Fibroblast of the aortic adventitia (primary cell): ENCODE measurements at regions not wholly inside any gene's neighbourhood (a gene's known extent, or its start where the extent isn't known, plus 50 kb on each side); places are given as distances from the start of the nearest gene placed in this dataset.

ENCODE experiments used
- DNase-seq: peaks from one replicate; pipeline ENCODE4 v3.0.0-alpha.2; 2010; ENCODE audit warnings: low read depth
- H3K4me3 ChIP-seq: 2 replicates; pipeline ENCODE4 v1.5.1; 2011; ENCODE audit warnings: low read depth, mild to moderate bottlenecking, control low read depth, low read length, moderate library complexity
- CTCF ChIP-seq: IDR thresholded peaks from 2 replicates; pipeline ENCODE4 v1.5.1; 2011; ENCODE audit warnings: mild to moderate bottlenecking, low read length, control low read depth, inconsistent platforms; ENCODE audit not compliant: insufficient read depth

DNA sequence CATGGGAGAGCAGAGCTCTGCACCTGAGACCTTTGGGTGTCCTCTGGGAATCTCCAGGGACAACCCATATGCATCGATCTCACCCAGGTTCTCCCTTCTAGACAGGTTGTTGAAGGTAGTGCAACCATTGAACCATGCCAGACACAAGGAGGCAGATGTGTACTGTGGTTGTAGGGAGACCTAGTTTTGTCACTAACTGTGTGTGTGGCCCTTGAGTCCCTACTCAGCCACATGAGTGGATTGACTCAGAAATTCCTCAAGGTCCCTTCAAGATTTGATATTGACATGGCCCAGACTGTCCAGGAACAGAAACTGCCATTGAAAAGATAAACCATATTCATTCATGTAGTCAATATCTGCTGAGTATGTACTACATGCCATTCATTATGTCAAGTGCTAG, 396.4 kb upstream of the CCL2 start:
- no peak for DNase-seq
- TF ChIP-seq CTCF, result no peak
- H3K4me3 ChIP-seq, result no peak overlapping the region

- TF ChIP-seq CTCF, result no peak
Measured at GRCh38 chr17:33862772-33863602, 392.1 kb upstream of the CCL2 start.

GRCh38 chr17:33864758-33865229, 390.3 kb upstream of the CCL2 start:
- TF ChIP-seq CTCF, result no peak
- no peak for DNase-seq
- no peak overlapping the region for H3K4me3 ChIP-seq

More at GRCh38 chr17:33862772-33863602, 392.1 kb upstream of the CCL2 start:
- no peak for DNase-seq
- no peak overlapping the region for H3K4me3 ChIP-seq

- no peak for DNase-seq
- no peak overlapping the region for H3K4me3 ChIP-seq
- TF ChIP-seq CTCF, result no peak
Measured at GRCh38 chr17:33868899-33869298, 386.2 kb upstream of the CCL2 start.

DNA sequence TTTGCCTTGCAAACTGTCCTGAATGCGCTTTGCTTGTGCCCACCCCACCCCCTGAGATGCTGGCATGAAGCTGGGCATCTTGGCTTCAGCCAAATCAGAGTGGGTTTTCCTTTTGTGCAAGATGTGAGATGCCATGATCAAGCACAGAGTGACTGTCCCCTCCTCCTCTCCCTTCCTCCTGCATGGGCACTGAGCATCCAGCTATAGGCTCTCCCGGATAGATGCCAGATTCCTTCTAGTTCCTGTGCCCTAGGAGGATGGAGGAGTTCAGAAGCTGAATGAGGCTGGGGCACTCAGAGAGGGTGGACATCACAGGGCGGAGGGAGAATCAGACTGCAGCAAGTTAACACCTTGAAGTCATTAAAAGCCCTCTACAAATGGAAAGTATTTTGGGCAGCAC, 384.1 kb upstream of the CCL2 start:
- no peak overlapping the region for H3K4me3 ChIP-seq
- no peak for DNase-seq
- TF ChIP-seq CTCF, result no peak

DNA sequence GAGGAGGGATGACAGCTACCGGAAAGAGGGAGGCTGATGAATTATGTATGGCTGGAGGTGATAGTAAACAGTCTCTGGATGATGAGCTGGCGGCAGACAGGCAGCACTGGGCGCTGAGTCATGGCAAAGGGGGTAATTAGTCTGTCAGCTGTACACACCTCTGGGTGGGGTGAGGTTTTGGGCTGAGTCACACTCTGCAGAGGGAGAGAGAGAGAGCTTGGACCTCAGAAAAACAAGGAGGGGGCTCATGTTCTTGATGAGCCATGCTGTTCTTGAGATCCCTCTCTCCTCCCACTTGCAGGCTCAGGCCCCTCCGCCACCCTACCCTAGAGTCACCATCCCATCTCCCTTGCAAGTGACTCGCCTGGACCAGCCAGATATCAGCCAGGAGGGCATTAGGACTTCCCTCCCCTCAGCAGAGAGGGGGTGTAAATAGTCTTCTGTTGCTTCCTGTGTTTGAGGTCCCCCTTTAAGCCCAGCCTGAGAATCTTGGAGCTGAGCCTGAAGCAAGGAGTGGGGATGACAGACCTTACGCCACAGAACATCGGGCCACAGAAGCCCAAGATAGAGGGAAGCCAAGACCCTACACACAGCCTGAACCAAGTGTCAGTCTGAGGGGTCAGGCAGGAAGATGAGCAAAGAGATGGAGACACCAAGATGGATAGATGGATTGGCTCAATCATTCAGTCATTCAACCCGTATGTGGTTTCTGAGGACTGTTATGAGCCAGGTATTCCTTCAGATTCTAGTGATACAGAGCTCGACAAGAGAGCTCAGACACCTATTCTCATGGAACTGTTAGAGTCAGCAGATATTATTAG, 383.2 kb upstream of the CCL2 start:
- no peak overlapping the region for H3K4me3 ChIP-seq
- no peak for TF ChIP-seq CTCF
- no peak for DNase-seq
